Transverse colon (tissue), 4 donors: ENCODE measurements at regions not wholly inside any gene's neighbourhood (a gene's known extent, or its start where the extent isn't known, plus 50 kb on each side); places are given as distances from the start of the nearest gene placed in this dataset.

Experiments
- CTCF ChIP-seq, 5 experiments: fragments of 200-600 bp in 3 of 5; fragments of 450-650 bp in 2 of 5; sonication (generic) in 3 of 5; IDR thresholded peaks; 1 replicate in 2 of 5; 2 replicates in 3 of 5; pipeline ENCODE4 v1.5.1; 2016 to 2017; ENCODE audit warnings: antibody characterized with exemption in 5 of 5, inconsistent platforms in 3 of 5, mild to moderate bottlenecking in 2 of 5, moderate library complexity in 1 of 5
- POLR2A ChIP-seq: fragments of 450-650 bp; IDR thresholded peaks from one replicate; pipeline ENCODE4 v1.6.1; 2016; ENCODE audit warnings: antibody characterized with exemption, mild to moderate bottlenecking, moderate library complexity
- POLR2AphosphoS5 ChIP-seq, 3 donors: sonication (generic); formaldehyde crosslinking; IDR thresholded peaks; one replicate each; pipeline ENCODE4 v1.6.1; 2016; ENCODE audit warnings: antibody characterized with exemption in 3 of 3

- TF ChIP-seq CTCF (IDR thresholded peaks at IDR 0.05) (no peak), POLR2A (no peak), POLR2AphosphoS5 (IDR thresholded peaks at IDR 0.05) (no peak)
Measured at GRCh38 chr1:94688646-94689045, 131.5 kb upstream of the SLC44A3 start.
